ENCODE measurements at regions not wholly inside any gene's neighbourhood (a gene's known extent, or its start where the extent isn't known, plus 50 kb on each side); places are given as distances from the start of the nearest gene placed in this dataset.

DNA sequence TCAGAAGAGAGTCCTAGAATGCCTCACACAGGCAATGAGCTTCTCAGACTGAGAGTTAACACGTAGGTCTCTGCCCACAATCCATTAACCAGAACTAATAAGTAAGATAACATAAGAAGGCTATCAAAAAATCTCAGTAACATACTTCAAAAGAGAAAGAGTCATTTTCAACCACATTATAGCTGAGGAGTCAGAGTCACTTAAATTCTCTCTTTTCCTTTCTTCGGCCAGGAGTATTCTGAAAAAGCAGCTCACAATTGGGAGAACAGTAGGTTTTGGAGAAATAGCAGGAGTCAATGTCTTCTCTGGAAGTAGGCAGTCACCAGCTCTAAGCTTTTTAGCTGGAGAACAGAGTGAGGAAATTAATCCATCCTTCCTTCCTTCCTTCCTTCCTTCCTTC is 1364.4 kb upstream of the NXPH2 start:
- TF ChIP-seq, protein P1, sequence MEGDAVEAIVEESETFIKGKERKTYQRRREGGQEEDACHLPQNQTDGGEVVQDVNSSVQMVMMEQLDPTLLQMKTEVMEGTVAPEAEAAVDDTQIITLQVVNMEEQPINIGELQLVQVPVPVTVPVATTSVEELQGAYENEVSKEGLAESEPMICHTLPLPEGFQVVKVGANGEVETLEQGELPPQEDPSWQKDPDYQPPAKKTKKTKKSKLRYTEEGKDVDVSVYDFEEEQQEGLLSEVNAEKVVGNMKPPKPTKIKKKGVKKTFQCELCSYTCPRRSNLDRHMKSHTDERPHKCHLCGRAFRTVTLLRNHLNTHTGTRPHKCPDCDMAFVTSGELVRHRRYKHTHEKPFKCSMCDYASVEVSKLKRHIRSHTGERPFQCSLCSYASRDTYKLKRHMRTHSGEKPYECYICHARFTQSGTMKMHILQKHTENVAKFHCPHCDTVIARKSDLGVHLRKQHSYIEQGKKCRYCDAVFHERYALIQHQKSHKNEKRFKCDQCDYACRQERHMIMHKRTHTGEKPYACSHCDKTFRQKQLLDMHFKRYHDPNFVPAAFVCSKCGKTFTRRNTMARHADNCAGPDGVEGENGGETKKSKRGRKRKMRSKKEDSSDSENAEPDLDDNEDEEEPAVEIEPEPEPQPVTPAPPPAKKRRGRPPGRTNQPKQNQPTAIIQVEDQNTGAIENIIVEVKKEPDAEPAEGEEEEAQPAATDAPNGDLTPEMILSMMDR (IDR thresholded peaks at IDR 0.05): no peak
- TF ChIP-seq EZH2 (IDR thresholded peaks at IDR 0.05; ENCODE audit: borderline replicate concordance, insufficient read depth, low read depth, low read length, poor library complexity, severe bottlenecking): no peak

Data from B cell (primary cell).